Lower leg skin (tissue), 4 donors: ENCODE measurements at regions not wholly inside any gene's neighbourhood (a gene's known extent, or its start where the extent isn't known, plus 50 kb on each side); places are given as distances from the start of the nearest gene placed in this dataset.

Experiments
- DNase-seq, 2 donors: peaks; one replicate each; pipeline ENCODE4 v3.0.0-alpha.2; 2019; ENCODE audit warnings: low spot score in 2 of 2
- H3K4me3 ChIP-seq: fragments of 200-600 bp; sonication (generic); 2 replicates; pipeline ENCODE4 v1.5.1; 2017; ENCODE audit warnings: mild to moderate bottlenecking, low read depth; ENCODE audit not compliant: poor library complexity, severe bottlenecking
- CTCF ChIP-seq, 3 donors: fragments of 450-650 bp; IDR thresholded peaks; one replicate each; pipeline ENCODE4 v1.5.1; 2016; ENCODE audit warnings: antibody characterized with exemption in 3 of 3, mild to moderate bottlenecking in 3 of 3, moderate library complexity in 2 of 3
- POLR2A ChIP-seq, 2 donors: fragments of 450-650 bp; IDR thresholded peaks; one replicate each; pipeline ENCODE4 v1.6.1; 2016 to 2017; ENCODE audit warnings: antibody characterized with exemption in 2 of 2, mild to moderate bottlenecking in 1 of 2, moderate library complexity in 1 of 2
- WGBS, 2 donors: methylation state at CpG; one replicate each; pipeline ENCODE4 v1.1.5; 2018; 5-methylcytosine and 5-hydroxymethylcytosine counted together
- intact Hi-C: fragments of 100-400 bp; cut with DNase I; formaldehyde crosslinking; loops from one replicate; pipeline ENCODE4 v1.15.0; 2023; ENCODE audit warnings: low total_unique reads

GRCh38 chr15:62840526-62841268 lies 201.8 kb upstream of the TPM1 start:
- no peak overlapping the region for H3K4me3 ChIP-seq
- no peak for DNase-seq
- TF ChIP-seq CTCF (IDR thresholded peaks at IDR 0.05) (no peak), POLR2A (IDR thresholded peaks at IDR 0.05) (no peak)
- intact Hi-C loops, result loop anchor here (10.0 kb wide), 1 partner anchor 254 kb away; no protein-coding TSS in a partner anchor
- whole genome bisulfite sequencing, 2 donors, result 94 to 95% methylated on average over 22 of the region's 22 CpGs

- no peak overlapping the region for H3K4me3 ChIP-seq
- intact Hi-C loops, result loop anchor here (10.0 kb wide), 1 partner anchor 254 kb away; no protein-coding TSS in a partner anchor
- WGBS, 2 donors, result 91% methylated on average over 10 of the region's 10 CpGs
- no peak for DNase-seq
- TF ChIP-seq POLR2A (IDR thresholded peaks at IDR 0.05) (no peak), CTCF (IDR thresholded peaks at IDR 0.05) (no peak)
These were observed 201.3 kb upstream of the TPM1 start for GRCh38 chr15:62841269-62841628.

- intact Hi-C loops, result loop anchor here (10.0 kb wide), 1 partner anchor 253 kb away; no protein-coding TSS in a partner anchor
- TF ChIP-seq POLR2A (IDR thresholded peaks at IDR 0.05) (no peak), CTCF (IDR thresholded peaks at IDR 0.05) (no peak)
- 86 to 90% methylated on average over 10 of the region's 10 CpGs for WGBS, 2 donors
- DNase-seq, result no peak
- H3K4me3 ChIP-seq, result no peak overlapping the region
These were observed 200.5 kb upstream of the TPM1 start for GRCh38 chr15:62841891-62842559.

GRCh38 chr15:62843311-62843710 lies 199.2 kb upstream of the TPM1 start:
- intact Hi-C loops, result loop anchor here (10.0 kb wide), 1 partner anchor 251 kb away; no protein-coding TSS in a partner anchor
- no peak overlapping the region for H3K4me3 ChIP-seq
- no peak for TF ChIP-seq CTCF (IDR thresholded peaks at IDR 0.05)
- no peak for TF ChIP-seq POLR2A (IDR thresholded peaks at IDR 0.05)
- WGBS, 2 donors, result 81 to 84% methylated on average over 5 of the region's 5 CpGs
- no peak for DNase-seq

- WGBS, 2 donors, result 69 to 72% methylated on average over 10 of the region's 10 CpGs
- peak in 1 of 2 donors; percentile 67 for DNase-seq
- H3K4me3 ChIP-seq, result no peak overlapping the region
- no peak for TF ChIP-seq POLR2A (IDR thresholded peaks at IDR 0.05)
- no peak for TF ChIP-seq CTCF (IDR thresholded peaks at IDR 0.05)
- intact Hi-C loops, result loop anchor here (10.0 kb wide), 1 partner anchor 250 kb away; no protein-coding TSS in a partner anchor
These were observed 197.8 kb upstream of the TPM1 start for GRCh38 chr15:62844564-62845240.
